Pons (tissue), 1 donor: ENCODE measurements at regions not wholly inside any gene's neighbourhood (a gene's known extent, or its start where the extent isn't known, plus 50 kb on each side); places are given as distances from the start of the nearest gene placed in this dataset.
"Not testable (repeated sequence)": the region's sequence is repeated elsewhere in the genome, so short reads cannot be mapped to it uniquely, and the experiment has no call there.

Source experiments
- DNase-seq: peaks from one replicate; pipeline ENCODE4 v3.0.0-alpha.2; 2016; ENCODE audit warnings: low spot score

- DNase-seq: no peak
Observed at GRCh38 chr7:42722198-42722597, 189.7 kb downstream of the C7orf25 start.

- no peak for DNase-seq
Observed at GRCh38 chr7:42720991-42721796, 190.7 kb downstream of the C7orf25 start.

- DNase-seq: no peak
Observed at GRCh38 chr7:42720012-42720411, 191.9 kb downstream of the C7orf25 start.

GRCh38 chr7:42718466-42718865 lies 193.4 kb downstream of the C7orf25 start:
- not testable (repeated sequence) for DNase-seq

- DNase-seq: no peak
Observed at GRCh38 chr7:42714356-42714755, 197.5 kb downstream of the C7orf25 start.

- no peak for DNase-seq
Observed at GRCh38 chr7:42709284-42709683, 202.6 kb downstream of the C7orf25 start.

GRCh38 chr7:42704710-42705109 lies 207.2 kb downstream of the C7orf25 start:
- no peak for DNase-seq

GRCh38 chr7:42702647-42703046 lies 209.2 kb downstream of the C7orf25 start:
- no peak for DNase-seq

- no peak for DNase-seq
Observed at GRCh38 chr7:42700406-42701327, 211.2 kb downstream of the C7orf25 start.

GRCh38 chr7:42699380-42700178 lies 212.3 kb downstream of the C7orf25 start:
- DNase-seq: no peak

GRCh38 chr7:42698600-42699374 lies 213.1 kb downstream of the C7orf25 start:
- DNase-seq: no peak

GRCh38 chr7:42694894-42695507 lies 216.9 kb downstream of the C7orf25 start:
- DNase-seq: peak; percentile 14

- no peak for DNase-seq
Observed at GRCh38 chr7:42693722-42694121, 218.1 kb downstream of the C7orf25 start.

- DNase-seq: no peak
Observed at GRCh38 chr7:42692621-42693020, 219.2 kb downstream of the C7orf25 start.

GRCh38 chr7:42690794-42691639 lies 220.9 kb downstream of the C7orf25 start:
- peak; percentile 59 for DNase-seq

- DNase-seq: no peak
Observed at GRCh38 chr7:42689626-42690025, 222.2 kb downstream of the C7orf25 start.

- DNase-seq: no peak
Observed at GRCh38 chr7:42688056-42688371, 223.9 kb downstream of the C7orf25 start.

- no peak for DNase-seq
Observed at GRCh38 chr7:42687211-42688055, 224.4 kb downstream of the C7orf25 start.

- DNase-seq: no peak
Observed at GRCh38 chr7:42686594-42687156, 225.2 kb downstream of the C7orf25 start.
